Fibroblast of lung (primary cell): ENCODE measurements at regions not wholly inside any gene's neighbourhood (a gene's known extent, or its start where the extent isn't known, plus 50 kb on each side); places are given as distances from the start of the nearest gene placed in this dataset.

Experiments used
- CTCF ChIP-seq, 2 donors: IDR thresholded peaks in 1 of 2; conservative IDR thresholded peaks in 1 of 2; 1 replicate in 1 of 2; 2 replicates in 1 of 2; pipeline ENCODE4 v1.5.1; 2011 to 2012; ENCODE audit warnings: low read length in 2 of 2, control low read depth in 1 of 2, inconsistent platforms in 1 of 2, low read depth in 1 of 2, mild to moderate bottlenecking in 1 of 2
- EZH2 ChIP-seq: IDR thresholded peaks from 2 replicates; pipeline ENCODE4 v1.5.1; 2012; ENCODE audit warnings: low read length, control low read depth, mild to moderate bottlenecking; ENCODE audit errors: missing control alignments

DNA sequence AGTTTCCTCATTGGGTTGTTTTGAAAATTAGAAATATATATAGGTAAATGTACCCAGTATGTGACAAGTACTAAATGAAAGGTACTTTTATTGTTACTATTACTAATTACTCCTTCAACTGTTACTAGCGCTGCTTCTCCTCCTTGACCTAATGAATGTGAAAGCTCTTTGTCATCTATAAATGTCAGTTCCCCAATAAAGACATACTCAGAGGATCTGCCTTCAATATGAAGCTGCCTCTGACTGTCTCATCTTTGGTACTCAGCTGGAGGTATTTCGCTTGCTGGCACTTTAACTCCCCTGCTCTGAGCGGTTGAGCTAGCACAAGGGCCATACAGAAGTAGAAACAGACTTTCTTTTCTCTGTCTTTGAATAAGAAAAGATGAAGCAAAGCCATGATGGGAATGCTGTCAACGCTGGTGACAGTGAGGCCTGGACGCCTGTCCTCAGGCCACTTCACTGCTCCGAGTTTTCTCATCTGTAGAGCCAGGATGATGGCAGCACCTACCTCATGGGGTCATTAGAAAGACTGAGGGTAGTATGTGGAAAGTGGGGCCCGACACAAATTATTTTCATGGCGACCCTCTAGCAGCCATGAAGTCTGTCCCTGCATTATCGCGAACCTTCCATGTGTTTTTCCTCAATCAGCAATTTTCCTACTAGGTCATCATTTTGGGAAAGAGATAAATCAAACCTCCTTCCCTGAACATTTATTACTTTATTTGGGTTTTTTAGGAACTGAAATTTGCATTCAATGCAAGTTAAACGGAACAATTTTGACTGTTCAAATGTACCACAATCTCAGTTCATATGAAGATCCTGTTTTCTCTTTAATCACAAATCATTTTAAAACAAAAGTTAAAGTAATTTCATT, 55.9 kb upstream of the SNX9 start:
- TF ChIP-seq EZH2 (no peak), CTCF (conservative IDR thresholded peaks at IDR 0.05 in 1 of 2, IDR thresholded peaks at IDR 0.05 in 1 of 2; ENCODE audit: low read depth in 1 of 2, low read length in 2 of 2) (no peak)
